ENCODE measurements at regions not wholly inside any gene's neighbourhood (a gene's known extent, or its start where the extent isn't known, plus 50 kb on each side); places are given as distances from the start of the nearest gene placed in this dataset.
"Not testable (repeated sequence)": the region's sequence is repeated elsewhere in the genome, so short reads cannot be mapped to it uniquely, and the experiment has no call there.

DNA sequence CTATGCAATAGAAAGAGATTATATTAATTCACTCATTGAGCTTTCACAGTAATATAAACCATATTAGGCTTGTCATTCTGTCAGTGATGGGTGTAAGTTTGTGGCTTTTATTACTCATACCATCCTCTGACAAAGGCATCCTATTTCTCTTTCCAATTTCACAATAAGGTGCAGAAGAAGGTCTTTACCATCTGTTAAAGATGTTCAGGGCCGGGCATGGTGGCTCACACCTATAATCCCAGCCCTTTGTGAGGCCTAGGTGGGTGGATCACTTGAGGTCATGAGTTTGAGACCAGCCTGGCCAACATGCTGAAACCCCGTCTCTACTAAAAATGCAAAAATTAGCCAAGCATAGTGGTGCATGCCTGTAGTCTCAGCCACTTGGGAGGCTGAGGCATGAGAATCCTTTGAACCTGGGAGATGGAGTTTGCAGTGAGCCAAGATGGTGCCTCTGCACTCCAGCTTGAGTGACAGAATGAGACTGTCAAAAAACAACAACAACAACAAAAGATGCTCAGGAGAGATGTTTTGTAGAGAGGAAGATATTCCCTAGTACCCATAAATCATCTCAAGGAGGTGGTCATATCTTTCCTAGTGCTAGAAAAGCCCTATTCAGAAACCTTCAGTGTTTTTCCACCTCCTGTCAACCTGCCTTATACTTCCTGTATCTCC is 56.0 kb downstream of the PPIAL4G start:
- TF ChIP-seq CTCF, POLR2A, EP300, POLR2AphosphoS5 (IDR thresholded peaks at IDR 0.05): not testable (repeated sequence)
